ENCODE measurements at regions not wholly inside any gene's neighbourhood (a gene's known extent, or its start where the extent isn't known, plus 50 kb on each side); places are given as distances from the start of the nearest gene placed in this dataset.
"Not testable (repeated sequence)": the region's sequence is repeated elsewhere in the genome, so short reads cannot be mapped to it uniquely, and the experiment has no call there.

- peaks cover 24% of the 10 kb centered on the region for H3K9me3 Mint-ChIP-seq
- not testable (repeated sequence) for H3K4me3 Mint-ChIP-seq; H3K4me1 Mint-ChIP-seq; H3K27me3 Mint-ChIP-seq (ENCODE audit: low read depth); H3K27ac Mint-ChIP-seq; H3K36me3 Mint-ChIP-seq (ENCODE audit: low read depth)
Observed at GRCh38 chr5:122209601-122210000, 80.3 kb downstream of the ZNF474 start.

DNA sequence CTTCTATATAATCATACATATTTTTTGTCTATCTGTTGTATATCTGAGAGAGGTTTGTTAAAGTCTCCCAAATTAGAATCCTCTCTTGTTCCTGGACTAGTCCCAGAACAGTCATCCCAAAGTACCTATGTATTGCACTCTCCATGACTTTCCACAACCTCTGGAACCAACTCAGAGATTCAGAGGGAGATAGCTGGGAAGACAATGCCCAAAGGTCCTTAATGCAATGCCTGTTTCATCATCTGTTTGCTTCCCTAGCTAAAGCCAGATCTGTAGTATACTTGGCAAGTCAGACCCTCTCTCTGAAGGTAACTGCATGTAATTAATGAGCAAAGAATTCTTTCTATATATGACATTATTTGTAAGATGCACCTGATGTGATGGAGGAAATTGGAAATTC is 89.4 kb downstream of the ZNF474 start:
- Mint-ChIP-seq H3K27me3 (ENCODE audit: low read depth) (no peaks in the 10 kb centered on the region), H3K4me3 (no peak overlapping the region), H3K36me3 (ENCODE audit: low read depth) (no peaks in the 10 kb centered on the region), H3K27ac (no peak overlapping the region), H3K9me3 (peaks cover 12% of the 10 kb centered on the region), H3K4me1 (no peaks in the 10 kb centered on the region)
- TF ChIP-seq, protein P1, sequence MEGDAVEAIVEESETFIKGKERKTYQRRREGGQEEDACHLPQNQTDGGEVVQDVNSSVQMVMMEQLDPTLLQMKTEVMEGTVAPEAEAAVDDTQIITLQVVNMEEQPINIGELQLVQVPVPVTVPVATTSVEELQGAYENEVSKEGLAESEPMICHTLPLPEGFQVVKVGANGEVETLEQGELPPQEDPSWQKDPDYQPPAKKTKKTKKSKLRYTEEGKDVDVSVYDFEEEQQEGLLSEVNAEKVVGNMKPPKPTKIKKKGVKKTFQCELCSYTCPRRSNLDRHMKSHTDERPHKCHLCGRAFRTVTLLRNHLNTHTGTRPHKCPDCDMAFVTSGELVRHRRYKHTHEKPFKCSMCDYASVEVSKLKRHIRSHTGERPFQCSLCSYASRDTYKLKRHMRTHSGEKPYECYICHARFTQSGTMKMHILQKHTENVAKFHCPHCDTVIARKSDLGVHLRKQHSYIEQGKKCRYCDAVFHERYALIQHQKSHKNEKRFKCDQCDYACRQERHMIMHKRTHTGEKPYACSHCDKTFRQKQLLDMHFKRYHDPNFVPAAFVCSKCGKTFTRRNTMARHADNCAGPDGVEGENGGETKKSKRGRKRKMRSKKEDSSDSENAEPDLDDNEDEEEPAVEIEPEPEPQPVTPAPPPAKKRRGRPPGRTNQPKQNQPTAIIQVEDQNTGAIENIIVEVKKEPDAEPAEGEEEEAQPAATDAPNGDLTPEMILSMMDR (IDR thresholded peaks at IDR 0.05; ENCODE audit: unreplicated experiment in 3 of 3) = no peak

DNA sequence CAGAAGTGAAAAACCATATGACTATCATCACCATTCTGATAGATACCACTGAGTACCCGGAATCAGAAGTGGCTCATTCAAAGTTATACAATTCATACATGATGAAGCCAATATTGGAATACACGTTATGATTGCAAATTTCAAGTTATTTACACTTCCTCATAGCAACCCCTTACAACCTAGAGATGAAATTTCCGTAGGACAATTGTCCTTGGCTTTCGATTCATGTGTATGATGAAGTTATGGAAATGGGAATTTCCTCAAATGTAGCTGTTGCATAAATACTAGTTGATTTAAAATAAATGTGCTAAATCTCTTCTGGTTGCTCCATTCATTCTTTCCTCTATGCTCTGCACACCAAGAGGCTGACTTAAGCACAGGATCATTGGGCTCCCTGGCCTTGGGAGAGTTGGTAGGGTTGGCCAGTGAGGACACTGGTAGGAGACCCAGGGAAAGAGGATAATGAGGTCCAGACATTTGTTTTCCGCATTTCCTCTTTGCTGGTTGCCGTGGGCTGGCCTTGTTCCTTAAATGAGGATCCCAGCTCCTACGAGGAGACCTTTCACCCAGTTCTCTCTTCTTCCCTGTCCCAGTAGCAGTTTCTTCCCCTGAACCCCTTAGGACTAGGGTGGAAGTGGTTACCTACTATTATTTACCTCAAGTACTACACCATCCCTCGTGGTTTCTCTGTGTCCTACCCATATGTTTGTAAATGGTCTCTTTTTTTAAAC is 90.3 kb downstream of the ZNF474 start:
- H3K27ac Mint-ChIP-seq = peak overlapping the region in 1 of 3 experiments; percentile 8
- no peaks in the 10 kb centered on the region for H3K36me3 Mint-ChIP-seq (ENCODE audit: low read depth)
- H3K9me3 Mint-ChIP-seq = peaks cover 12% of the 10 kb centered on the region
- no peak overlapping the region for H3K4me3 Mint-ChIP-seq
- TF ChIP-seq, protein P1 (IDR thresholded peaks at IDR 0.05; ENCODE audit: unreplicated experiment in 3 of 3) = no peak
- no peaks in the 10 kb centered on the region for H3K27me3 Mint-ChIP-seq (ENCODE audit: low read depth)
- no peaks in the 10 kb centered on the region for H3K4me1 Mint-ChIP-seq

DNA sequence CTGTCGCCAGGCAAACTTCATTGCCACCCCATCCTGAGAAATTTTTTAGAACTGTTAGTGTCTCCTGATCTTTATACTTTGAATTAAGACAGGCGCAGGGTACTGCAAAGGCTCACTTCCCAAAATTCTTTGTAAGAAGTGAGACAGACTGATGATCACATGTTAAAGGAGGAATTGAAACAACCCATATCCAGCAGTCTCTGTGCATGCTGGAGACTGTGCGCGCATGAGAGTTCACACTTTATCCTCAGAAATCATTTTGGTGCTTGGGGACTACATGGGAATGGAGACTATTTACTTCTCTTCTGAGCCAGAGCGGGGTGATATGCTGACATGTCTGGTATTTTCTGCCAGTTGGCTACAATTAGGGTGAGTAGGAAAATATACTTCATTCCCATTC is 91.2 kb downstream of the ZNF474 start:
- Mint-ChIP-seq H3K27ac (no peak overlapping the region), H3K9me3 (peaks cover 10% of the 10 kb centered on the region), H3K4me1 (no peaks in the 10 kb centered on the region), H3K27me3 (ENCODE audit: low read depth) (no peaks in the 10 kb centered on the region), H3K4me3 (no peak overlapping the region), H3K36me3 (ENCODE audit: low read depth) (no peaks in the 10 kb centered on the region)
- TF ChIP-seq, protein P1 (IDR thresholded peaks at IDR 0.05; ENCODE audit: unreplicated experiment in 3 of 3) = no peak

DNA sequence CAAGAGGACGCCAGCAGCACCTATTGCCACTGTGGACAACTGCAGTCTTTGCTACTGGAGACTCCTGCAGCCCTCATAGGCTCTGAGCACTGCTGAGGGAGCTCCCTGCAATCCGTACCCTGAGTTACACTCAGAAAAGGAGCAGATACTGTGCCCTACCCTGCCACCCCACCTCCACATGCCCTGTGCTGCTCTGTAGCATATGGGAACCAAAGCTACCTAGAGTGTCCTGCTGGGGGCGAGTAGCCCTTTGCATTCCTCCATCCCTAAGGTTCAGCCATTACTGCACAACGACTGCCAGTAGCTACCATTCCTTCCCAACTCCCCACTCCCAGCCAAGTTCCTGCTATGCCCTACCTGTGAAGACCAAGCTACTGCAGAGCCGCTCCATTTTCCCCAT is 90.2 kb upstream of the SNCAIP start:
- H3K27me3 Mint-ChIP-seq (ENCODE audit: low read depth) = no peaks in the 10 kb centered on the region
- H3K4me1 Mint-ChIP-seq = no peaks in the 10 kb centered on the region
- TF ChIP-seq, protein P1 (IDR thresholded peaks at IDR 0.05; ENCODE audit: unreplicated experiment in 3 of 3) = no peak
- H3K4me3 Mint-ChIP-seq = no peak overlapping the region
- H3K27ac Mint-ChIP-seq = no peak overlapping the region
- no peaks in the 10 kb centered on the region for H3K36me3 Mint-ChIP-seq (ENCODE audit: low read depth)
- H3K9me3 Mint-ChIP-seq = peaks cover 11% of the 10 kb centered on the region

- H3K4me3 Mint-ChIP-seq = no peak overlapping the region
- H3K27ac Mint-ChIP-seq = no peak overlapping the region
- no peaks in the 10 kb centered on the region for H3K36me3 Mint-ChIP-seq (ENCODE audit: low read depth)
- no peaks in the 10 kb centered on the region for H3K27me3 Mint-ChIP-seq (ENCODE audit: low read depth)
- TF ChIP-seq, protein P1 (IDR thresholded peaks at IDR 0.05; ENCODE audit: unreplicated experiment in 3 of 3) = no peak
- H3K4me1 Mint-ChIP-seq = no peaks in the 10 kb centered on the region
- H3K9me3 Mint-ChIP-seq = peaks cover 11% of the 10 kb centered on the region
Observed at GRCh38 chr5:122222580-122222979, 89.5 kb upstream of the SNCAIP start.
